ENCODE measurements at regions not wholly inside any gene's neighbourhood (a gene's known extent, or its start where the extent isn't known, plus 50 kb on each side); places are given as distances from the start of the nearest gene placed in this dataset.

DNA sequence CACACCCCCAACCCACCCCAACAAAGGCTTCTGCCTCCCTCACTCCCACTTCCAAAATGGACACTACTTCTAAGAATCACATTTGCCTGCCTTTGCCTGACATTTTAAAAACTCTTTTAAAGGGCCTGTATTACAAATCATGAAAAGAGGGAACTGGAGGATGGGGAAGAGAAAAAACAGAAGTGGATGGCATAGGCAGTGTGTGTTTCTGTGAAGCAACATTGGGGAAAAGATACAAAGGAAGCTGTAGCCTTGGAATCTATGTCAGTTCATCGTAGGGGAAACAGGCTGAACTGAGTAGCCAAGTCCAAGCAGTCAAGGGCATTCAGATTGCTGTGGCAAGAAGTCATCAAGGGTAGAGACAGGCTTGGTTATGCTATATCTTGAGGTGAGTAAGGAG, 273.9 kb downstream of the BTG1 start:
- TF ChIP-seq, protein P1, sequence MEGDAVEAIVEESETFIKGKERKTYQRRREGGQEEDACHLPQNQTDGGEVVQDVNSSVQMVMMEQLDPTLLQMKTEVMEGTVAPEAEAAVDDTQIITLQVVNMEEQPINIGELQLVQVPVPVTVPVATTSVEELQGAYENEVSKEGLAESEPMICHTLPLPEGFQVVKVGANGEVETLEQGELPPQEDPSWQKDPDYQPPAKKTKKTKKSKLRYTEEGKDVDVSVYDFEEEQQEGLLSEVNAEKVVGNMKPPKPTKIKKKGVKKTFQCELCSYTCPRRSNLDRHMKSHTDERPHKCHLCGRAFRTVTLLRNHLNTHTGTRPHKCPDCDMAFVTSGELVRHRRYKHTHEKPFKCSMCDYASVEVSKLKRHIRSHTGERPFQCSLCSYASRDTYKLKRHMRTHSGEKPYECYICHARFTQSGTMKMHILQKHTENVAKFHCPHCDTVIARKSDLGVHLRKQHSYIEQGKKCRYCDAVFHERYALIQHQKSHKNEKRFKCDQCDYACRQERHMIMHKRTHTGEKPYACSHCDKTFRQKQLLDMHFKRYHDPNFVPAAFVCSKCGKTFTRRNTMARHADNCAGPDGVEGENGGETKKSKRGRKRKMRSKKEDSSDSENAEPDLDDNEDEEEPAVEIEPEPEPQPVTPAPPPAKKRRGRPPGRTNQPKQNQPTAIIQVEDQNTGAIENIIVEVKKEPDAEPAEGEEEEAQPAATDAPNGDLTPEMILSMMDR (IDR thresholded peaks at IDR 0.05): no peak

DNA sequence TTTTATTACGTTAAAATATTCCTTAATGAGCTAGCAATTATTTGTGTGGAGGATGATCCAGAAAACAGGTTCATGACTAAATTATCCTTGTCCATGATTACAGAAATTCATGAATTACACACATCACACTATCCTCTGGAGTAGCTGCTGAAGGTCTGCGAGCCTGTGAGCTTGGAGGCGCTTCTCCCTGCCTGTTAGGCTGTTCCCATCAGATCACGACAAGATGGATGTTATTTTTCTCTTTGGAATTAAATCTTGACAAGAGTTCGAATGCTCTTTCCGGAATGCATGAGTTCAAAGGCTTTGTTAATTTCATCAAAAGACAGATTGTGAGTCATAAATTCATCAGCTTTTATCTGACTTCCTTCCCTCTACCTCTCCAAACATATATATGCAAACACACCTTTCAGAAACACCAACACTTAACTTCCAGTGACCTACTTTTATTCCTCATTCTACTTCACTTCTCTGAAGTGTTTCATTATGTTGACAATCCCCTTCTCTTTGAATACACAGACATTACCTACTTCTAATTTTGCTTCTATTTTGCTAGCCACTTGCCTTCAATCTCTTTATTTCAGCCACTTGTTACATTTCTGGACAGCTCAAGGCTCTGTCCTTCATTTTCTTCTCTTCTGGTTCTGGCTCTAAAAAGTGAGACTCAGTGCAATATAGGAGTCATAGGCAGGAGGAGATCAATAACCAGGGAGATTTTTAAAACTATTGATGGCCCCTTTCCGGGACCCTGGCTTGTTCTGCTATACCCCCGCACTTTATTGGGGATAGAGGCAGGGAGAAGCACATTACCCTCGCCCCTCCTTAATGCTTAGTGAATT, 274.6 kb downstream of the BTG1 start:
- TF ChIP-seq, protein P1 (IDR thresholded peaks at IDR 0.05): no peak

DNA sequence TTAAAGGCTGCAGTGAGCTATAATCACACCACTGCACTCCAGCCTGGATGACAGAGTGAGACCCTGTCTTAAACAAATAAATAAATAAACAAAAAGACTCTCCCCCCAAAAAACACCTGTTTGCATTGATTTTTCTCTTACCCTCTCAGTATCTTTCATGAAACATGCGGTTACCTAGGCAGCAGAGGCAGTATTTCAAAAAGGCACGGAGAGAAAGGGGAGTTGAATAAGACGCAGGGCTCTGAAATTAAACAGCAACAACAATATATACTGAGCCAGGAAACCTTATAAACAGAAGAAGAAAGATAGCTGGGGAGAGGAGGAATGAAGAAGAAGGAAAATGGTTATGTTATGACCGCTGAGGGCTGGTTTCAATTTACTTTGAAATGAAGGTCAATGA, 277.6 kb downstream of the BTG1 start:
- TF ChIP-seq, protein P1 (IDR thresholded peaks at IDR 0.05): no peak

DNA sequence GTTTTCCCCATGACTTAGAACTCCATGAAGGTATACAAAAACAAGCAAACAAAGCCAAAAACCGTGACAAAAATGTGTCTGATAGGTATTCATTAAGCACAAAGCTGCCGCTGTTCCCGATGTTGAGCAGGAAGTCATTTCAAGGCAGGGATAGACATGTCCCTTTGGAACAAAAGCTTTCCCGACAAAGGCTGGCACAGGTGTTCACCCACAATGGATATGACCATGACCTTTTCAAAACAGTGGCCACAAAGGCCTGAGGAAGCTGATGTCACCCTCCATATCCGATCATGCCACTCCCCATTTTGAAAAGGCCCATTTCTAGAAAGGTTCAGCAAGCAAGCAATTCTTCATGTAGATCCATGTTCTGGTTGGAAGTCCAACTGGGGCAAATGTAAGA, 279.1 kb downstream of the BTG1 start:
- TF ChIP-seq, protein P1 (IDR thresholded peaks at IDR 0.05): no peak

DNA sequence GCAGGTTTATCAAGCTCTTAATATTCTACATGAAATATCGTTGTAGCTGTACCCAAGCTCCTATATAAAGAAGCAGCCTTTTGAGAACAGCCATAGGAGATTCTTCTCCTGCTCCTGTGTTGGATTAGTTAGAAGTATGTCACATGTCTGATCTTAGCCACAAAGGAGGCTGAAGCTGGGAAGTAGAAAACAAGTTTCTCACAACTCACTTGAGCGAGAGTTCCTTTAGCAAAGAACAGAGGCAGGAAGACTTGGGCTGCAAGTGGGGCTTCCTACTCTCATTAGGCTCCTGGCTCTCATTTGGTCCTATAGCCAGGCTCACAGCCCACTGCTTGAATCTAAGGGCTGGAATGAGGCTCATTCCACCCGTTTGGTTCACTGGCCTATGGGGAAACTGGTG, 281.9 kb downstream of the BTG1 start:
- TF ChIP-seq, protein P1 (IDR thresholded peaks at IDR 0.05): no peak

DNA sequence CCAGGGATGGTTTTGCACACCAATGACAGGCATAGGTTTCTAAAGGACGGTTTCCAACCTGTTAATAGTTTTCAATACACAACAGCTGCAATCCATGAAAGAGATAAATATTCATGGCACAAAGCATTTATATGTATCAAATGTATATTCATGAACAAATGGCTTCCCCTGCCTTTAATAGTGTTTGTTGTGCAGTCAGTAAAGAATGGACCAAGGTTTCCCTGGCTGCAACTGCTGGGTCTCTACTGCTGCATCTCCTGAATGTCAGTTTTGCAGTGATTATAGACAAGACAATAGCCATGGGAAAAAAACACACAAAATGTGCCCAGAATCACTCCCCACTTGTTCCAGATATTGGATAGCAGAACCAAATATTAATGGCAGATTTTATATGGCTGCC, 284.1 kb downstream of the BTG1 start:
- TF ChIP-seq, protein P1 (IDR thresholded peaks at IDR 0.05): no peak

DNA sequence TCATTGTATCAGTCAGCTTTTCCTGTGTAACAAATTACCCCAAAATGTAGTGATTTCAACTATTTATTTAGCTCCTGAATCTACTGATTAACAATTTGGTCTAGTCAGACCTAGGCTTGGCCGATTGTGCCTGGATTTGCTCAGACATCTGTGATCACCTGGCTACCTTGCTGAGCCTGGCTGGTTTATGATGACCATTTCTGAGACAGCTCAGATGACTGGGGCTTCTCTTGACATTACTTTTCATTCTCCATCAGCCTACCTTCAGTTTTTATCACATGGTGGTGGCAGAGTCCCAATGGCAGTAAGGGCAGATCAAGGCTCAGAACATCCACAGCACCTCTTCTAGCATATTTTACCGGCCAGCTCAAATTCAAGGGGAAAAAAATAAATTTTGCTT, 286.3 kb downstream of the BTG1 start:
- TF ChIP-seq, protein P1 (IDR thresholded peaks at IDR 0.05): no peak
